HCT116 (cell line): ENCODE measurements at regions not wholly inside any gene's neighbourhood (a gene's known extent, or its start where the extent isn't known, plus 50 kb on each side); places are given as distances from the start of the nearest gene placed in this dataset.

ENCODE experiments used
- ATAC-seq: fragments of 200-7000 bp; cut with Tn5 transposase; 2 replicates; pipeline ENCODE4 v1.9.1; 2020; ENCODE audit warnings: mild to moderate bottlenecking, moderate library complexity
- BruUV-seq: library from RNA; stranded (reverse); fragments of 400-500 nt; replicated peaks from 2 replicates; lab custom pipeline; 2021; lab: Mats Ljungman, UMichigan
- CTCF ChIA-PET: fragments of 300-600 bp; sonication (Branson Sonifier 250); formaldehyde crosslinking; loops from one replicate; lab custom pipeline; 2021; ENCODE audit warnings: antibody characterized with exemption; lab: Charles Lee
- POLR2A ChIA-PET: fragments of 300-600, 350-600 bp; sonication (Branson Sonifier 250); formaldehyde crosslinking; loops from one replicate; lab custom pipeline; 2021; ENCODE audit warnings: antibody characterized with exemption; lab: Charles Lee
- RAD21 ChIA-PET, 2 experiments: fragments of 300-600 bp; sonication (Branson Sonifier 250); formaldehyde crosslinking; loops; one replicate each; lab custom pipeline; 2023; ENCODE audit warnings: low total read pairs in 2 of 2; ENCODE audit not compliant: uncharacterized antibody in 2 of 2, unreplicated experiment in 2 of 2, low non-redundant PET in 1 of 2; lab: Charles Lee
- DNase-seq: peaks from one replicate; pipeline ENCODE4 v3.0.0-alpha.2; 2010; ENCODE audit warnings: low read depth, low spot score
- H2AFZ ChIP-seq: fragments of 200-600 bp; shearing (Covaris generic), sonication (generic); 2 replicates; pipeline ENCODE4 v1.6.1; 2017; ENCODE audit warnings: low read depth, mixed run types, mixed read lengths, antibody characterized with exemption, low read length; ENCODE audit not compliant: poor library complexity, severe bottlenecking
- H3K27ac ChIP-seq: 2 replicates; pipeline ENCODE4 v1.5.1; 2012; ENCODE audit warnings: low read depth, low read length
- H3K27me3 ChIP-seq: fragments of 200-600 bp; sonication (generic); 2 replicates; pipeline ENCODE4 v1.6.1; 2016; ENCODE audit warnings: mixed run types, low read length, mixed read lengths; ENCODE audit not compliant: insufficient read depth
- H3K36me3 ChIP-seq, 2 experiments: fragments of 200-500 bp in 1 of 2; fragments of 200-600 bp in 1 of 2; sonication (Bioruptor generic) in 1 of 2; sonication (generic) in 1 of 2; 2 replicates each; pipeline versions ENCODE4 v1.5.1 to v1.6.1; 2014 to 2016; ENCODE audit warnings: low read length in 2 of 2, inconsistent platforms in 1 of 2, mixed read lengths in 1 of 2, mixed run types in 1 of 2; ENCODE audit not compliant: insufficient read depth in 2 of 2, control insufficient read depth in 1 of 2
- H3K4me1 ChIP-seq, 2 experiments: fragments of 200-600 bp in 1 of 2; sonication (generic) in 1 of 2; 2 replicates each; pipeline versions ENCODE4 v1.5.1 to v1.6.1; 2012 to 2017; ENCODE audit warnings: low read length in 2 of 2, inconsistent platforms in 1 of 2, mild to moderate bottlenecking in 1 of 2, mixed read lengths in 1 of 2, mixed run types in 1 of 2, moderate library complexity in 1 of 2; ENCODE audit not compliant: insufficient read depth in 2 of 2, control insufficient read depth in 1 of 2
- H3K4me2 ChIP-seq: fragments of 200-600 bp; sonication (generic); 2 replicates; pipeline ENCODE4 v1.6.1; 2017; ENCODE audit warnings: mixed run types, low read length, mixed read lengths
- H3K4me3 ChIP-seq, 2 experiments: fragments of 200-600 bp in 1 of 2; sonication (generic) in 1 of 2; replicated peaks in 1 of 2; 2 replicates each; pipeline ENCODE4 v1.5.1; 2011 to 2016; ENCODE audit warnings: low read length in 2 of 2, control low read depth in 1 of 2, low read depth in 1 of 2, mild to moderate bottlenecking in 1 of 2, mixed read lengths in 1 of 2, mixed run types in 1 of 2
- H3K79me2 ChIP-seq: fragments of 200-600 bp; sonication (generic); 2 replicates; pipeline ENCODE4 v1.6.1; 2017; ENCODE audit warnings: mild to moderate bottlenecking, mixed run types, low read length, moderate library complexity, mixed read lengths; ENCODE audit not compliant: insufficient read depth
- H3K9ac ChIP-seq: fragments of 200-600 bp; sonication (generic); 2 replicates; pipeline ENCODE4 v1.6.1; 2016; ENCODE audit warnings: low read length, mixed read lengths
- H3K9me2 ChIP-seq: fragments of 200-600 bp; sonication (generic), shearing (Covaris generic); 2 replicates; pipeline ENCODE4 v1.6.1; 2017; ENCODE audit warnings: mixed run types, mild to moderate bottlenecking, moderate library complexity; ENCODE audit not compliant: insufficient read depth
- H3K9me3 ChIP-seq, 2 experiments: fragments of 200-500 bp in 1 of 2; fragments of 200-600 bp in 1 of 2; sonication (Bioruptor generic) in 1 of 2; sonication (generic) in 1 of 2; 2 replicates each; pipeline ENCODE4 v1.6.1; 2014 to 2017; ENCODE audit warnings: low read length in 2 of 2, mixed read lengths in 2 of 2, inconsistent platforms in 1 of 2, low read depth in 1 of 2, mild to moderate bottlenecking in 1 of 2, mixed run types in 1 of 2, moderate library complexity in 1 of 2; ENCODE audit not compliant: control insufficient read depth in 1 of 2, insufficient read depth in 1 of 2
- H4K20me1 ChIP-seq: fragments of 200-600 bp; sonication (generic), shearing (Covaris generic); 2 replicates; pipeline ENCODE4 v1.6.1; 2017; ENCODE audit warnings: mixed run types, mild to moderate bottlenecking, moderate library complexity; ENCODE audit not compliant: insufficient read depth
- CEBPB ChIP-seq: IDR thresholded peaks from 2 replicates; pipeline ENCODE4 v1.6.1; 2012; ENCODE audit warnings: low read depth
- CTCF ChIP-seq, 3 experiments: fragments of 200-600 bp in 1 of 3; sonication (generic) in 1 of 3; IDR thresholded peaks in 2 of 3; conservative IDR thresholded peaks in 1 of 3; 2 replicates each; pipeline ENCODE4 v1.5.1; 2012 to 2017; ENCODE audit warnings: low read depth in 2 of 3, low read length in 2 of 3, antibody characterized with exemption in 1 of 3, borderline replicate concordance in 1 of 3, control low read depth in 1 of 3, mild to moderate bottlenecking in 1 of 3, mixed read lengths in 1 of 3, mixed run types in 1 of 3, moderate library complexity in 1 of 3; ENCODE audit not compliant: insufficient read depth in 1 of 3
- ELF1 ChIP-seq: IDR thresholded peaks from 2 replicates; pipeline ENCODE4 v1.6.1; 2012; ENCODE audit warnings: low read depth, borderline replicate concordance
- FOSL1 ChIP-seq: IDR thresholded peaks from 2 replicates; pipeline ENCODE4 v1.6.1; 2012; ENCODE audit warnings: low read depth
- RAD21 ChIP-seq: IDR thresholded peaks from 2 replicates; pipeline ENCODE4 v1.6.1; 2012; ENCODE audit warnings: low read depth, mild to moderate bottlenecking
- REST ChIP-seq: IDR thresholded peaks from 2 replicates; pipeline ENCODE4 v1.6.1; 2012; ENCODE audit warnings: low read depth
- SIN3A ChIP-seq: IDR thresholded peaks from 2 replicates; pipeline ENCODE4 v1.6.1; 2012; ENCODE audit warnings: low read depth
- SRF ChIP-seq: IDR thresholded peaks from 2 replicates; pipeline ENCODE4 v1.6.1; 2012; ENCODE audit warnings: low read depth
- TCF7L2 ChIP-seq: IDR thresholded peaks from 2 replicates; pipeline ENCODE4 v1.7.0; 2011; ENCODE audit warnings: borderline replicate concordance, inconsistent platforms; ENCODE audit not compliant: insufficient read depth, insufficient read length; ENCODE audit errors: extremely low read depth
- ZBTB33 ChIP-seq: IDR thresholded peaks from 2 replicates; pipeline ENCODE4 v1.6.1; 2011; ENCODE audit warnings: mild to moderate bottlenecking, low read length, moderate library complexity; ENCODE audit not compliant: insufficient replicate concordance; ENCODE audit errors: extremely low read depth
- intact Hi-C: fragments of 100-400 bp; cut with micrococcal nuclease; formaldehyde crosslinking; loops from 2 replicates; pipeline ENCODE4 v1.10.0; 2022

GRCh38 chr18:40489301-40489700 is 1465.7 kb upstream of the PIK3C3 start:
- Histone ChIP-seq H3K4me3 (no peak overlapping the region), H3K27me3 (no peaks in the 10 kb centered on the region), H2AFZ (no peak overlapping the region), H3K36me3 (no peaks in the 10 kb centered on the region), H4K20me1 (no peaks in the 10 kb centered on the region), H3K4me1 (no peaks in the 10 kb centered on the region), H3K9me2 (no peaks in the 10 kb centered on the region), H3K79me2 (no peaks in the 10 kb centered on the region), H3K9ac (no peak overlapping the region), H3K9me3 (peaks cover 0 to 5% of the 10 kb centered on the region in 2 experiments; a peak in 2 of 4 replicates), H3K27ac (no peak overlapping the region), H3K4me2 (no peak overlapping the region)
- DNase-seq (no peak), ATAC-seq (no peak)
- intact Hi-C loops, result no loop called here
- TF ChIP-seq SIN3A (no peak), CEBPB (no peak), ZBTB33 (no peak), CTCF (IDR thresholded peaks at IDR 0.05 in 2 of 3, conservative IDR thresholded peaks at IDR 0.05 in 1 of 3; ENCODE audit: borderline replicate concordance in 1 of 3, insufficient read depth in 1 of 3, low read depth in 2 of 3, low read length in 2 of 3) (no peak), RAD21 (no peak), TCF7L2 (no peak), FOSL1 (no peak), REST (no peak), ELF1 (no peak), SRF (no peak)
- no TSS peak for BruUV-seq
- ChIA-PET RAD21 (no interaction called here), POLR2A (no interaction called here), CTCF (no interaction called here)
